Endothelial cell of umbilical vein (primary cell): ENCODE measurements at regions not wholly inside any gene's neighbourhood (a gene's known extent, or its start where the extent isn't known, plus 50 kb on each side); places are given as distances from the start of the nearest gene placed in this dataset.

Source experiments
- CTCF ChIP-seq, 2 donors: IDR thresholded peaks; 1 replicate in 1 of 2; 2 replicates in 1 of 2; pipeline ENCODE4 v1.5.1; 2011; ENCODE audit warnings: low read length in 2 of 2, mild to moderate bottlenecking in 2 of 2, moderate library complexity in 2 of 2, control low read depth in 1 of 2, inconsistent platforms in 1 of 2, low read depth in 1 of 2; ENCODE audit not compliant: insufficient read depth in 1 of 2; ENCODE audit errors: extremely low read depth in 1 of 2
- EZH2 ChIP-seq: IDR thresholded peaks from 2 replicates; pipeline ENCODE4 v1.6.1; 2012; ENCODE audit warnings: borderline replicate concordance, low read depth, mild to moderate bottlenecking, moderate library complexity, low read length, inconsistent platforms; ENCODE audit not compliant: severe bottlenecking
- MAX ChIP-seq: IDR thresholded peaks from 2 replicates; pipeline ENCODE4 v1.6.1; 2011; ENCODE audit not compliant: insufficient read depth, insufficient read length
- POLR2A ChIP-seq: IDR thresholded peaks from 2 replicates; pipeline ENCODE4 v1.6.1; 2012; ENCODE audit warnings: low read depth, mild to moderate bottlenecking, control low read depth, low read length
- POLR2AphosphoS5 ChIP-seq: IDR thresholded peaks from 2 replicates; pipeline ENCODE4 v1.6.1; 2012; ENCODE audit warnings: low read depth, mild to moderate bottlenecking, control low read depth, low read length, moderate library complexity; ENCODE audit not compliant: insufficient read depth

GRCh38 chr3:46132565-46132964 lies 75.5 kb downstream of the CCR1 start:
- no peak for TF ChIP-seq CTCF (IDR thresholded peaks at IDR 0.05; ENCODE audit: extremely low read depth in 1 of 2, insufficient read depth in 1 of 2, low read depth in 1 of 2, low read length in 2 of 2)
- TF ChIP-seq POLR2A, result no peak
- TF ChIP-seq MAX, result no peak
- TF ChIP-seq POLR2AphosphoS5, result no peak
- TF ChIP-seq EZH2, result no peak
